ENCODE measurements at regions not wholly inside any gene's neighbourhood (a gene's known extent, or its start where the extent isn't known, plus 50 kb on each side); places are given as distances from the start of the nearest gene placed in this dataset.

- H3K27ac ChIP-seq (ENCODE audit: low read length): no peak overlapping the region
- no peak for DNase-seq
- no peaks in the 10 kb centered on the region for H3K27me3 ChIP-seq (ENCODE audit: control insufficient read depth, insufficient read depth)
- WGBS: 56% methylated on average over 4 of the region's 4 CpGs
- H3K4me3 ChIP-seq (ENCODE audit: low read length): no peak overlapping the region
- no peaks in the 10 kb centered on the region for H3K9me3 ChIP-seq (ENCODE audit: control insufficient read depth, low read length)
- H3K4me1 ChIP-seq (ENCODE audit: control insufficient read depth, insufficient read depth, low read length): peaks cover 3% of the 10 kb centered on the region
- no peak for ATAC-seq
- intact Hi-C loops (cut with DNase I): no loop called here
Measured at GRCh38 chr1:221841251-221841982, 99.5 kb upstream of the DUSP10 start.

GRCh38 chr1:221840511-221841243 is 98.8 kb upstream of the DUSP10 start:
- H3K4me3 ChIP-seq (ENCODE audit: low read length): no peak overlapping the region
- DNase-seq (peak in 2 of 3 donors; percentile 57 to 60), ATAC-seq (peak; percentile 47 to 63)
- intact Hi-C loops (cut with DNase I): no loop called here
- no peaks in the 10 kb centered on the region for H3K27me3 ChIP-seq (ENCODE audit: control insufficient read depth, insufficient read depth)
- 66% methylated on average over 5 of the region's 5 CpGs for WGBS
- H3K9me3 ChIP-seq (ENCODE audit: control insufficient read depth, low read length): no peaks in the 10 kb centered on the region
- no peak overlapping the region for H3K27ac ChIP-seq (ENCODE audit: low read length)
- peaks cover 3% of the 10 kb centered on the region for H3K4me1 ChIP-seq (ENCODE audit: control insufficient read depth, insufficient read depth, low read length)

GRCh38 chr1:221839782-221840395 is 98.0 kb upstream of the DUSP10 start:
- WGBS: 55% methylated on average over 7 of the region's 7 CpGs
- no peaks in the 10 kb centered on the region for H3K9me3 ChIP-seq (ENCODE audit: control insufficient read depth, low read length)
- no peak overlapping the region for H3K27ac ChIP-seq (ENCODE audit: low read length)
- intact Hi-C loops (cut with DNase I): no loop called here
- peaks cover 3% of the 10 kb centered on the region for H3K4me1 ChIP-seq (ENCODE audit: control insufficient read depth, insufficient read depth, low read length)
- H3K4me3 ChIP-seq (ENCODE audit: low read length): no peak overlapping the region
- no peaks in the 10 kb centered on the region for H3K27me3 ChIP-seq (ENCODE audit: control insufficient read depth, insufficient read depth)
- DNase-seq (peak; percentile 55 to 76 (median 63)), ATAC-seq (peak; percentile 44 to 76)

GRCh38 chr1:221839321-221839720 is 97.4 kb upstream of the DUSP10 start:
- peaks cover 3% of the 10 kb centered on the region for H3K4me1 ChIP-seq (ENCODE audit: control insufficient read depth, insufficient read depth, low read length)
- H3K27ac ChIP-seq (ENCODE audit: low read length): no peak overlapping the region
- H3K9me3 ChIP-seq (ENCODE audit: control insufficient read depth, low read length): no peaks in the 10 kb centered on the region
- no peaks in the 10 kb centered on the region for H3K27me3 ChIP-seq (ENCODE audit: control insufficient read depth, insufficient read depth)
- no peak for DNase-seq
- H3K4me3 ChIP-seq (ENCODE audit: low read length): no peak overlapping the region
- 67% methylated on average over 1 of the region's 1 CpG for WGBS
- intact Hi-C loops (cut with DNase I): no loop called here
- no peak for ATAC-seq

- no peaks in the 10 kb centered on the region for H3K27me3 ChIP-seq (ENCODE audit: control insufficient read depth, insufficient read depth)
- ATAC-seq (no peak), DNase-seq (no peak)
- peaks cover 3% of the 10 kb centered on the region for H3K4me1 ChIP-seq (ENCODE audit: control insufficient read depth, insufficient read depth, low read length)
- WGBS: 80% methylated on average over 8 of the region's 8 CpGs
- H3K9me3 ChIP-seq (ENCODE audit: control insufficient read depth, low read length): no peaks in the 10 kb centered on the region
- no peak overlapping the region for H3K4me3 ChIP-seq (ENCODE audit: low read length)
- intact Hi-C loops (cut with DNase I): no loop called here
- no peak overlapping the region for H3K27ac ChIP-seq (ENCODE audit: low read length)
Measured at GRCh38 chr1:221837896-221838295, 96.0 kb upstream of the DUSP10 start.

- no peak for DNase-seq
- intact Hi-C loops (cut with DNase I): no loop called here
- no peak for ATAC-seq
- no peaks in the 10 kb centered on the region for H3K27me3 ChIP-seq (ENCODE audit: control insufficient read depth, insufficient read depth)
- no peak overlapping the region for H3K27ac ChIP-seq (ENCODE audit: low read length)
- WGBS: 90% methylated on average over 3 of the region's 3 CpGs
- no peak overlapping the region for H3K4me3 ChIP-seq (ENCODE audit: low read length)
- H3K9me3 ChIP-seq (ENCODE audit: control insufficient read depth, low read length): no peaks in the 10 kb centered on the region
- H3K4me1 ChIP-seq (ENCODE audit: control insufficient read depth, insufficient read depth, low read length): no peaks in the 10 kb centered on the region
Measured at GRCh38 chr1:221834698-221835513, 93.0 kb upstream of the DUSP10 start.

GRCh38 chr1:221832617-221833016 is 90.7 kb upstream of the DUSP10 start:
- intact Hi-C loops (cut with DNase I): no loop called here
- no peaks in the 10 kb centered on the region for H3K4me1 ChIP-seq (ENCODE audit: control insufficient read depth, insufficient read depth, low read length)
- no peaks in the 10 kb centered on the region for H3K9me3 ChIP-seq (ENCODE audit: control insufficient read depth, low read length)
- WGBS: 65% methylated on average over 2 of the region's 2 CpGs
- H3K27me3 ChIP-seq (ENCODE audit: control insufficient read depth, insufficient read depth): no peaks in the 10 kb centered on the region
- H3K4me3 ChIP-seq (ENCODE audit: low read length): no peak overlapping the region
- peak in 1 of 3 donors; percentile 46 for DNase-seq
- no peak for ATAC-seq
- no peak overlapping the region for H3K27ac ChIP-seq (ENCODE audit: low read length)

GRCh38 chr1:221832151-221832550 is 90.3 kb upstream of the DUSP10 start:
- intact Hi-C loops (cut with DNase I): no loop called here
- Histone ChIP-seq H3K27me3 (ENCODE audit: control insufficient read depth, insufficient read depth) (no peaks in the 10 kb centered on the region), H3K27ac (ENCODE audit: low read length) (no peak overlapping the region), H3K9me3 (ENCODE audit: control insufficient read depth, low read length) (no peaks in the 10 kb centered on the region), H3K4me1 (ENCODE audit: control insufficient read depth, insufficient read depth, low read length) (peaks cover under 1% of the 10 kb centered on the region), H3K4me3 (ENCODE audit: low read length) (no peak overlapping the region)
- ATAC-seq (no peak), DNase-seq (no peak)
- 49% methylated on average over 1 of the region's 1 CpG for WGBS

- H3K9me3 ChIP-seq (ENCODE audit: control insufficient read depth, low read length): no peaks in the 10 kb centered on the region
- WGBS: 53% methylated on average over 5 of the region's 5 CpGs
- ATAC-seq (no peak), DNase-seq (no peak)
- no peak overlapping the region for H3K4me3 ChIP-seq (ENCODE audit: low read length)
- intact Hi-C loops (cut with DNase I): no loop called here
- H3K27ac ChIP-seq (ENCODE audit: low read length): no peak overlapping the region
- H3K27me3 ChIP-seq (ENCODE audit: control insufficient read depth, insufficient read depth): no peaks in the 10 kb centered on the region
- H3K4me1 ChIP-seq (ENCODE audit: control insufficient read depth, insufficient read depth, low read length): peaks cover 3% of the 10 kb centered on the region
Measured at GRCh38 chr1:221829327-221830015, 87.6 kb upstream of the DUSP10 start.

- H3K4me1 ChIP-seq (ENCODE audit: control insufficient read depth, insufficient read depth, low read length): peaks cover 3% of the 10 kb centered on the region
- H3K9me3 ChIP-seq (ENCODE audit: control insufficient read depth, low read length): no peaks in the 10 kb centered on the region
- intact Hi-C loops (cut with DNase I): no loop called here
- no peak overlapping the region for H3K27ac ChIP-seq (ENCODE audit: low read length)
- H3K27me3 ChIP-seq (ENCODE audit: control insufficient read depth, insufficient read depth): no peaks in the 10 kb centered on the region
- 47% methylated on average over 1 of the region's 1 CpG for WGBS
- no peak for ATAC-seq
- H3K4me3 ChIP-seq (ENCODE audit: low read length): no peak overlapping the region
- DNase-seq: no peak
Measured at GRCh38 chr1:221827307-221827642, 85.4 kb upstream of the DUSP10 start.
